Spleen (tissue), 7 donors: ENCODE measurements at regions not wholly inside any gene's neighbourhood (a gene's known extent, or its start where the extent isn't known, plus 50 kb on each side); places are given as distances from the start of the nearest gene placed in this dataset.

Experiments used
- CTCF ChIP-seq, 11 experiments: fragments of 200-600 bp in 7 of 11; fragments of 450-650 bp in 4 of 11; sonication (generic) in 4 of 11; IDR thresholded peaks in 8 of 11; conservative IDR thresholded peaks in 3 of 11; 1 replicate in 7 of 11; 2 replicates in 4 of 11; pipeline versions ENCODE4 v1.4.0 to v1.8.0; 2016 to 2021; ENCODE audit warnings: antibody characterized with exemption in 11 of 11, inconsistent platforms in 4 of 11, mild to moderate bottlenecking in 1 of 11
- POLR2A ChIP-seq, 3 donors: fragments of 450-650 bp; IDR thresholded peaks; one replicate each; pipeline ENCODE4 v1.5.1; 2017; ENCODE audit warnings: antibody characterized with exemption in 3 of 3, mild to moderate bottlenecking in 1 of 3
- POLR2AphosphoS5 ChIP-seq, 3 donors: sonication (generic); formaldehyde crosslinking; IDR thresholded peaks; one replicate each; pipeline ENCODE4 v1.5.1; 2017; ENCODE audit warnings: antibody characterized with exemption in 3 of 3
- donor health status: DM: no; HTN: no; CAD: no; lungs with moderate emphysema.
- donor health status: DM: no; HTN: no; CAD: no.
- donor health status: DM: no; HTN: no; CAD: no.

GRCh38 chr16:10280262-10281170, 98.3 kb upstream of the GRIN2A start:
- TF ChIP-seq CTCF (IDR thresholded peaks at IDR 0.05 in 8 of 11, conservative IDR thresholded peaks at IDR 0.05 in 3 of 11) (no peak), POLR2A (IDR thresholded peaks at IDR 0.05) (no peak), POLR2AphosphoS5 (IDR thresholded peaks at IDR 0.05) (no peak)
